HEK293T (cell line): ENCODE measurements at regions not wholly inside any gene's neighbourhood (a gene's known extent, or its start where the extent isn't known, plus 50 kb on each side); places are given as distances from the start of the nearest gene placed in this dataset.

Source experiments
- ARNT ChIP-seq: fragments of 450-650 bp; IDR thresholded peaks from 2 replicates; pipeline ENCODE4 v1.6.1; 2017; ENCODE audit warnings: mild to moderate bottlenecking
- BHLHE40 ChIP-seq: fragments of 450-650 bp; IDR thresholded peaks from 2 replicates; pipeline ENCODE4 v1.6.1; 2016; ENCODE audit warnings: mild to moderate bottlenecking, moderate library complexity, borderline replicate concordance
- CTBP1 ChIP-seq: fragments of 450-650 bp; IDR thresholded peaks from 2 replicates; pipeline ENCODE4 v1.6.1; 2016; ENCODE audit warnings: borderline replicate concordance
- FOXK2 ChIP-seq: fragments of 450-650 bp; IDR thresholded peaks from 2 replicates; pipeline ENCODE4 v1.6.1; 2016; ENCODE audit warnings: mild to moderate bottlenecking
- LEF1 ChIP-seq: fragments of 450-650 bp; IDR thresholded peaks from 2 replicates; pipeline ENCODE4 v1.6.1; 2017; ENCODE audit warnings: mild to moderate bottlenecking, borderline replicate concordance
- SP1 ChIP-seq: fragments of 450-650 bp; IDR thresholded peaks from 2 replicates; pipeline ENCODE4 v1.6.1; 2017
- TARDBP ChIP-seq: fragments of 450-650 bp; IDR thresholded peaks from 2 replicates; pipeline ENCODE4 v1.6.1; 2016
- ZNF384 ChIP-seq: fragments of 450-650 bp; IDR thresholded peaks from 2 replicates; pipeline ENCODE4 v1.6.1; 2016

GRCh38 chr4:104113850-104114249 is 380.8 kb downstream of the CXXC4 start:
- no peak for TF ChIP-seq FOXK2
- no peak for TF ChIP-seq ARNT
- no peak for TF ChIP-seq SP1
- no peak for TF ChIP-seq ZNF384
- TF ChIP-seq BHLHE40, result no peak
- TF ChIP-seq CTBP1, result no peak
- no peak for TF ChIP-seq TARDBP
- no peak for TF ChIP-seq LEF1
